ENCODE measurements at regions not wholly inside any gene's neighbourhood (a gene's known extent, or its start where the extent isn't known, plus 50 kb on each side); places are given as distances from the start of the nearest gene placed in this dataset.

GRCh38 chr3:159859424-159859823, 129.2 kb upstream of the IL12A start:
- TF ChIP-seq, protein P1, sequence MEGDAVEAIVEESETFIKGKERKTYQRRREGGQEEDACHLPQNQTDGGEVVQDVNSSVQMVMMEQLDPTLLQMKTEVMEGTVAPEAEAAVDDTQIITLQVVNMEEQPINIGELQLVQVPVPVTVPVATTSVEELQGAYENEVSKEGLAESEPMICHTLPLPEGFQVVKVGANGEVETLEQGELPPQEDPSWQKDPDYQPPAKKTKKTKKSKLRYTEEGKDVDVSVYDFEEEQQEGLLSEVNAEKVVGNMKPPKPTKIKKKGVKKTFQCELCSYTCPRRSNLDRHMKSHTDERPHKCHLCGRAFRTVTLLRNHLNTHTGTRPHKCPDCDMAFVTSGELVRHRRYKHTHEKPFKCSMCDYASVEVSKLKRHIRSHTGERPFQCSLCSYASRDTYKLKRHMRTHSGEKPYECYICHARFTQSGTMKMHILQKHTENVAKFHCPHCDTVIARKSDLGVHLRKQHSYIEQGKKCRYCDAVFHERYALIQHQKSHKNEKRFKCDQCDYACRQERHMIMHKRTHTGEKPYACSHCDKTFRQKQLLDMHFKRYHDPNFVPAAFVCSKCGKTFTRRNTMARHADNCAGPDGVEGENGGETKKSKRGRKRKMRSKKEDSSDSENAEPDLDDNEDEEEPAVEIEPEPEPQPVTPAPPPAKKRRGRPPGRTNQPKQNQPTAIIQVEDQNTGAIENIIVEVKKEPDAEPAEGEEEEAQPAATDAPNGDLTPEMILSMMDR (IDR thresholded peaks at IDR 0.05 in 8 of 11, conservative IDR thresholded peaks at IDR 0.05 in 3 of 11) = no peak
- no peak for TF ChIP-seq POLR2A (IDR thresholded peaks at IDR 0.05)

Measured in spleen (tissue), 7 donors.